Right cardiac atrium (tissue), 5 donors: ENCODE measurements at regions not wholly inside any gene's neighbourhood (a gene's known extent, or its start where the extent isn't known, plus 50 kb on each side); places are given as distances from the start of the nearest gene placed in this dataset.
"Not testable (repeated sequence)": the region's sequence is repeated elsewhere in the genome, so short reads cannot be mapped to it uniquely, and the experiment has no call there.

Experiments
- ATAC-seq, 2 donors: fragments of 200-7000 bp; cut with Tn5 transposase; one replicate each; pipeline versions ENCODE4 v1.8.0 to v1.9.1; 2020; ENCODE audit warnings: moderate library complexity in 2 of 2, mild to moderate bottlenecking in 1 of 2
- DNase-seq, 3 donors: peaks; one replicate each; pipeline ENCODE4 v3.0.0-alpha.2; 2020
- H3K27ac ChIP-seq: one replicate; pipeline ENCODE4 v1.5.1; 2013; ENCODE audit warnings: mild to moderate bottlenecking, low read length, control low read depth, moderate library complexity
- H3K27me3 ChIP-seq: one replicate; pipeline ENCODE4 v1.6.1; 2013; ENCODE audit not compliant: control insufficient read depth, insufficient read depth
- H3K4me1 ChIP-seq: one replicate; pipeline ENCODE4 v1.6.1; 2013; ENCODE audit warnings: low read length; ENCODE audit not compliant: control insufficient read depth, insufficient read depth
- H3K4me3 ChIP-seq: one replicate; pipeline ENCODE4 v1.5.1; 2013; ENCODE audit warnings: low read length, control low read depth
- H3K9me3 ChIP-seq: one replicate; pipeline ENCODE4 v1.6.1; 2013; ENCODE audit warnings: low read length; ENCODE audit not compliant: control insufficient read depth
- WGBS: extraction: QIAGEN DNeasy Blood & Tissue Kit; methylation state at CpG from one replicate; pipeline ENCODE4 v1.1.7; 2013; 5-methylcytosine and 5-hydroxymethylcytosine counted together
- intact Hi-C, 4 donors: fragments of 100-400 bp; cut with DNase I; formaldehyde crosslinking; loops; one replicate each; pipeline versions ENCODE4 v1.11.0 to v1.14.0; 2022 to 2023
- donor health status: healthy with polysubstance abuse.
- donor health status: DM: no; HTN: yes; CAD: no.
- donor health status: DM: no; HTN: no; CAD: no.
- donor health status: DM: no; HTN: yes; CAD: no; lungs with severe emphysema.
- donor health status: DM: yes; HTN: yes; CAD: no.

DNA sequence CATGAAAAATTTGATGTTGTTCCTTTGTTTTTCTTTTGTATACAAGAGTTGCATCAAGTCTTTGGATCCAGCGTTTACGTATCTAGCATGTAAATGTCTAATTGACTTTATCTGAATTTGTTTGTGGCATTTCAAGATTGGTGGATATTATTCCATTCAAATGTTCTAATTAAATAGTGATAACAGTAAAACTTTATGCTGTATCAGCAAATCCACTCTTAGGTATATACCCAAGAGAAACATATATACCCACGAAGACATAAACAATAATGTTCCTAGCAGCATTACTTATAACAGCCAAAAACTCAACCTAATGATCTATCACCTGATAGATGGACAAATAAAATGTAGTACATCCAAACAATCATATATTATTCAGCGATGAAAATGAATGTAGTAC is 579.4 kb upstream of the LRATD1 start:
- H3K27me3 ChIP-seq, result no peaks in the 10 kb centered on the region
- ATAC-seq (no peak), DNase-seq (no peak)
- intact Hi-C loops, result no loop called here
- no peaks in the 10 kb centered on the region for H3K9me3 ChIP-seq
- no peak overlapping the region for H3K27ac ChIP-seq
- H3K4me3 ChIP-seq, result no peak overlapping the region
- whole genome bisulfite sequencing, result 82% methylated on average over 4 of the region's 4 CpGs
- no peaks in the 10 kb centered on the region for H3K4me1 ChIP-seq

DNA sequence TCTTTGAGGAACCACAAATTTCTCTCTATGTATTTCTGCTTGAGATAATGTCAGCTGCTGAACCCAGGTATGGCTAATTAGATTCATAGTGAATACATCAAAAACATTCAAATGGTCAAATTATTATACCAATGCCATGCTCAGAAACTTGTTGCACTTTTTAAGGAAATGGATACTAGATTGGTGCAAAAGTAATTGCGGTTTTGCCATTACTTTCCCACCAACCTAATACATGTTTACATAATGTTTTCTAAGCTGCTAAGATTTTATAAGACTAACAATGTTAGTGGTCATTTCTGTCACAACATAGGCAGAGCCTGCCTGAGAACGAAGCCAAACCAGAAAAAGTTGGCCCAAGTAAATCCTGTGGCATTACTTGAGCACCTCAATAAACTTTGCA is 568.2 kb upstream of the LRATD1 start:
- WGBS, result 64% methylated on average over 2 of the region's 2 CpGs
- intact Hi-C loops, result no loop called here
- Histone ChIP-seq H3K4me3 (no peak overlapping the region), H3K9me3 (no peaks in the 10 kb centered on the region), H3K4me1 (no peaks in the 10 kb centered on the region), H3K27me3 (no peaks in the 10 kb centered on the region), H3K27ac (no peak overlapping the region)
- no peak for ATAC-seq
- DNase-seq, result no peak

DNA sequence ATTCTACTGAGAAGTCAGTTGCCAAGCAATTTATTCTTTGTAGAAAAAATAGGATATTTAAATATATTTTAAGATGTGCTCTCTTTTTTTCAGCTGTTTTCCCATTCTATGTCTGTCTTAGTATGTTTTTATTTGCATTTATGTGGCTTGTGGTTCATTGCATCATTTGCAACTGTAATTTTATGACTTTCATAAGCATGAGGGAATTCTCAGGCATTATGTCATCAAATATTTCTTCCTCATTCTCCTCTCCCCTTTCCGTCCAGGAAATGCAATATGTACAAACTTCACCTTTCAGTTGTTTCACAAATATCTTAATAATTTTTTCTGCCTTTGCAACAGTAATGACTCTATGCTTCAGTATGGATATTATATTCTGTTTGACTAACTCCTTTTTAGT is 560.2 kb upstream of the LRATD1 start:
- H3K27me3 ChIP-seq, result no peaks in the 10 kb centered on the region
- intact Hi-C loops, result no loop called here
- H3K4me1 ChIP-seq, result no peaks in the 10 kb centered on the region
- no peak overlapping the region for H3K4me3 ChIP-seq
- H3K9me3 ChIP-seq, result no peaks in the 10 kb centered on the region
- WGBS, result 55% methylated on average over 1 of the region's 1 CpG
- DNase-seq, result no peak
- ATAC-seq, result no peak
- no peak overlapping the region for H3K27ac ChIP-seq

DNA sequence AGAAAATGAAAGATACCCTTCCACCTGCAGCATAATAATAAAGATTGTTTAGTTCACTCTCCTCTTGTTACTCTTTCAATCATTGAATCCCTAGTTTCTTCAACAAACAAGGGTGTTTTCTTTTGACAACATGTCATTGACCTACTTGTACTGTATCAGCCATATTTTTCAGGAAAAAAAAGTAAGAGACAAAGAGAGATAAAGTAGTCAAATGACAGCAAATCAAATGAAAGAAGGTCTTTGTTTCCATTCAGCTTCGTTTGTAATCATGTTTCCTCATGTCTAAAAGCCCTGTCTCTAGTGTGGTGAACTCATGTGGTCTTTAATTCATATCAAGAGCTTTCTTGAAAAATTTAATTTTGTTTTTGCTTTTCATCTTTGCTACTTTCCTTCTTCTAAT is 557.8 kb upstream of the LRATD1 start:
- no peaks in the 10 kb centered on the region for H3K4me1 ChIP-seq
- no peaks in the 10 kb centered on the region for H3K9me3 ChIP-seq
- no peak for DNase-seq
- H3K27me3 ChIP-seq, result no peaks in the 10 kb centered on the region
- H3K4me3 ChIP-seq, result no peak overlapping the region
- no peak for ATAC-seq
- WGBS, result 18% methylated on average over 1 of the region's 1 CpG
- no peak overlapping the region for H3K27ac ChIP-seq
- intact Hi-C loops, result no loop called here

DNA sequence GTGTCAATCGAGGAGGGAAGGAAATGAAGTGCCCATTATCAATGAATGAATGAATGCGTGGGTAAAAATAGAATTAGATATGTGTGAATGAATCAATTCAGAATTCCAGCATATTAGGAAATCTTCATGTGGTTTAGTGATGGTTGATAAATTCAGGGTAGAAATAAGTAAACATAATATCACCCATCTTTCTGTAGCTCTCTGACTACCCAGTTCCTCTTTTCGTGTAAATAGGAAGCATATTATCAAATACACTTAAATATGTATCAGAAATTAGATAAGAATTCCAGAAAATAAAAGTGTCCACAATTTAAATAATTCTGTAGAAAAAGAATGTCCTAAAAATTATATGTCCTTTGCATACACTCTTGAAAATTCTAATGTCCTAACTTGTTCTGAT is 552.9 kb upstream of the LRATD1 start:
- H3K27ac ChIP-seq, result no peak overlapping the region
- ATAC-seq, result no peak
- H3K27me3 ChIP-seq, result no peaks in the 10 kb centered on the region
- H3K4me3 ChIP-seq, result no peak overlapping the region
- DNase-seq, result no peak
- WGBS, result 68% methylated on average over 3 of the region's 3 CpGs
- no peaks in the 10 kb centered on the region for H3K4me1 ChIP-seq
- intact Hi-C loops, result no loop called here
- no peaks in the 10 kb centered on the region for H3K9me3 ChIP-seq

DNA sequence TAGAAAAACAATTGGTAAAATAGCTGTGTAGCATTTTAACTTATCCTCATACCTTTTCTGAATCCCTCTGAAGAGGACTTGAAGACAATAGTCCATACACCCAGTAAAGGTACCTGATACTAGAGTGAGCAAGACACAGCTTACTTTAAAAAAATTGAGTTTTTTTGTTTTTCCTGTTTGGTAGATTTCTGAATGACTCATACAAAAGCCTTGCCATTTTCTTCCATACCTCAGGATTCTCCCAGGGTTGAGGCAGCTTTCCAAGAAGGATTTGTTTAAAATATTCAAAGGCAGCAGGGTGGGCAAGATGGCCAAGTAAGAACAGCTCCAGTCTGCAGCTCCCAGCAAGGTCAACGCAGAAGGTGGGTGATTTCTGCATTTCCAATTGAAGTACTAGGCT is 551.0 kb upstream of the LRATD1 start:
- Histone ChIP-seq H3K4me3 (no peak overlapping the region), H3K27ac (no peak overlapping the region), H3K27me3 (no peaks in the 10 kb centered on the region), H3K9me3 (no peaks in the 10 kb centered on the region), H3K4me1 (no peaks in the 10 kb centered on the region)
- no peak for DNase-seq
- WGBS, result 93% methylated on average over 1 of the region's 1 CpG
- intact Hi-C loops, result no loop called here
- ATAC-seq, result no peak

DNA sequence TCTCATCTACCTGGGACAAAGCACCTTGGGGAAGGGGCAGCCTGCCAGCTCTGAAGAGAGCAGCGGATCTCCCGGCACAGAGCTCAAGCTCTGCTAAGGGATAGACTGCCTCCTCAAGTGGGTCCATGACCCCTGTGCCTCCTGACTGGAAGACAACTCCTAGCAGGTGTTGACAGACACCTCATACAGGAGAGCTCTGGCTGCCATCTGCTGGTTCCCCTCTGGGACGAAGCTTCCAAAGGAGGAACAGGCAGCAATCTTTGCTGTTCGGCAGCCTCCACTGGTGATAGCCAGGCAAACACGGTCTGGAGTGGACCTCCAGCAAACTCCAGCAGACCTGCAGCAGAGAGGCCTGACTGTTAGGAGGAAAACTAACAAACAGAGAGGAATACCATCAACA is 549.9 kb upstream of the LRATD1 start:
- intact Hi-C loops, result no loop called here
- Histone ChIP-seq H3K9me3 (no peaks in the 10 kb centered on the region), H3K27ac (no peak overlapping the region), H3K27me3 (no peaks in the 10 kb centered on the region), H3K4me1 (no peaks in the 10 kb centered on the region), H3K4me3 (no peak overlapping the region)
- ATAC-seq (no peak), DNase-seq (no peak)
- 83% methylated on average over 5 of the region's 5 CpGs for WGBS

DNA sequence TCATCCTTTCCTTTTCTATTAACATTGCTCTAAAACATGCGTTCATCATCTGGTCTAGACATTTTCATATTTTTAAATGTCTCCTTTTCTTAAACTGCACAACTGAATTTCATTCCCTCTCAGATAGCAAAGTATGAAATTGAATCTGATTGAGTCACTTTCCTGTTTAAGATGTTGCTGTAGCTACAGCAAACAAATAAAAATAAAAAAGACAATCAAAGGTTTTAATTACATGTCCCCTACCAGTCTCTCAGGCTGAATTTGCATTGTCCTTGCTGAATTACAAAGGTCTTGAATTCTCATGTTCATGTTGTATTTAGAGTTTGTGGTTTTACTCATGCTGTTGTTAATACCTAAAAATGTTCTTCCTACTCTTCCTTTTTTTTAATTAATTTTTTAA is 537.9 kb upstream of the LRATD1 start:
- Histone ChIP-seq H3K4me3 (no peak overlapping the region), H3K4me1 (no peaks in the 10 kb centered on the region), H3K27ac (no peak overlapping the region), H3K27me3 (no peaks in the 10 kb centered on the region), H3K9me3 (no peaks in the 10 kb centered on the region)
- no peak for ATAC-seq
- intact Hi-C loops, result no loop called here
- DNase-seq, result no peak
- WGBS, result 85% methylated on average over 1 of the region's 1 CpG

DNA sequence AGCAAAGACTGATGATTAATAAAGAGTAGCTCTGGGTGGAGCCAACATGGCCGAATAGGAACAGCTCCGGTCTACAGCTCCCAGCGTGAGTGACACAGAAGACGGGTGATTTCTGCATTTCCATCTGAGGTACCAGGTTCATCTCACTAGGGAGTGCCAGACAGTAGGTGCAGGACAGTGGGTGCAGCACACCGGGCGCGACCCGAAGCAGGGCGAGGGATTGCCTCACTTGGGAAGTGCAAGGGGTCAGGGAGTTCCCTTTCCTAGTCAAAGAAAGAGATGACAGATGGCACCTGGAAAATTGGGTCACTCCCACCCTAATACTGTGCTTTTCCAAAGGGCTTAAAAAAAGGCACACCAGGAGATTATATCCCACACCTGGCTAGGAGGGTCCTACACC is 533.4 kb upstream of the LRATD1 start:
- H3K27me3 ChIP-seq, DNase-seq, intact Hi-C loops, H3K9me3 ChIP-seq, H3K27ac ChIP-seq, H3K4me1 ChIP-seq, ATAC-seq, H3K4me3 ChIP-seq: not testable (repeated sequence)
- WGBS, result 84% methylated on average over 9 of the region's 9 CpGs

DNA sequence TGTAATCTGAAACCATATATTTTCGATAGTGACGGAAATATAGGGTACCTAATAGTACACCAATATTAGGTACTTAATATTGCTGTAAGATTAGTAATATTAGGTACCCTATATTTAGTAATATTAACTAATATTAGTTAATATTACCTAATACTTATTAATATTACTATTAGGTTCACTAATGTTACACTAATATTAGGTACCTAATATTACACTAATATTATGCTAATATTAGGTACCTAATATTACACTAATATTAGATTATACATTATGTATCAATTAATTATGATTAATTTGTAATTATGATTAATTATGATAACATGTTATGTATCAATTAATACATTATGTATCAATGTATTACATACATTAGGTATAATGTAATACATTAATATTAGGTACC is 518.2 kb upstream of the LRATD1 start:
- 48% methylated on average over 2 of the region's 2 CpGs for WGBS
- H3K27me3 ChIP-seq, result no peaks in the 10 kb centered on the region
- H3K27ac ChIP-seq, result no peak overlapping the region
- DNase-seq (no peak), ATAC-seq (no peak)
- no peak overlapping the region for H3K4me3 ChIP-seq
- no peaks in the 10 kb centered on the region for H3K9me3 ChIP-seq
- H3K4me1 ChIP-seq, result no peaks in the 10 kb centered on the region
- intact Hi-C loops, result no loop called here

DNA sequence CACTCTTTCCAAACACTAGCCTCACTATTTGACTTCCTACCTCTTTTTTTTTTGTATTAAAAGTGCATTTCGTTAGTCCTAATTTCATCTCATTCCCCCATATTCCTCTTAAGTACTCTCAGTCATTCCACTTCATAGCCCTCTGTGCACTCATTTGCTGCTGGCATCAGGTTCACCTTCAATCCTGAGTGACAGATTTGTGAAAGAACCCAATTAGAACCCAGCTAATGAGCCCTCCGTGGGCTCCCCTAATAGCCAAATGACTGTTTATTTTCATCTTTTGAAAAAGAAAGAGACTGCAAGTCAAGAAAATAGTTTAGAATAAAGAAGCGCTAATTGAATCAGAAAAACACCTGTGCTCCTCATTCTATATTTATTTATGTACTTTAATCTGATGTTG is 512.1 kb upstream of the LRATD1 start:
- ATAC-seq, result no peak
- DNase-seq, result no peak
- Histone ChIP-seq H3K27me3 (no peaks in the 10 kb centered on the region), H3K4me1 (no peaks in the 10 kb centered on the region), H3K9me3 (no peaks in the 10 kb centered on the region), H3K27ac (no peak overlapping the region), H3K4me3 (no peak overlapping the region)
- intact Hi-C loops, result no loop called here
- 70% methylated on average over 3 of the region's 3 CpGs for WGBS

DNA sequence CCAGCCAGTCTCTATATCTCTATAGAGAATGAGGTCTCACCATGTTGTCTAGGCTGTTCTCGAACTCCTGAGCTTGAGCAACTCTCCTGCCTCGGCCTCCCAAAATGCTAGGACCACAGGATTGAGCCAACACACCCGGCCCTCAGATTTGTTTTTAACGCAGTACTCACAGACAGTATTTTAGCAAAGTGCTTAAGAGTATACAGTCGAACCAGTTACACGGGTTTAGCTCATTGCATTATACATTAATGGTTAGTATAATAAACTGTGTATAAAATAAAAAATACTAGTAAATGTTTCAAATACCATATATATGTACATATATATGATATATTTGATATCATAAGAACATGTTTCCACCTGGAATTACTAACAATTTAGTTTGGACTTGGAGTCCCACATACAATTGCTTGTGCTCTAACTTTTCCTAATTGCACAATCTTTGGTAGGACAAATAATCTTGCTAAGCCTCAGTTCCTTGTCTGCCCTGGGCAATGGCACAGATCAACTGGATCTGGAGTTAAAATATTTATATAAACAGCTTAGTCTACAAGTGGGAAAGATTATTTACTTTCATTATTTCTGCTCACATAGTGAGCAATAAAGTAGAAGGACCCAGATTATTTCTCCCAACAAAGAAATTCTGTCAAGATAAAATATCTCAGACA is 508.9 kb upstream of the LRATD1 start:
- Histone ChIP-seq H3K27me3 (no peaks in the 10 kb centered on the region), H3K9me3 (no peaks in the 10 kb centered on the region), H3K27ac (no peak overlapping the region), H3K4me3 (no peak overlapping the region), H3K4me1 (no peaks in the 10 kb centered on the region)
- WGBS, result 85% methylated on average over 6 of the region's 6 CpGs
- intact Hi-C loops, result no loop called here
- ATAC-seq (no peak), DNase-seq (no peak)
